H9 (cell line): ENCODE measurements at regions not wholly inside any gene's neighbourhood (a gene's known extent, or its start where the extent isn't known, plus 50 kb on each side); places are given as distances from the start of the nearest gene placed in this dataset.

Experiments used
- DNase-seq: peaks from one replicate; pipeline ENCODE4 v3.0.0-alpha.2; 2017
- H2AFZ ChIP-seq: one replicate; pipeline ENCODE4 v1.6.1; 2013; ENCODE audit warnings: mild to moderate bottlenecking, low read length, control low read depth, moderate library complexity
- H2AK5ac ChIP-seq: 2 replicates; pipeline ENCODE4 v1.6.1; 2013; ENCODE audit warnings: low read length, control low read depth, mixed read lengths; ENCODE audit not compliant: insufficient read length
- H2BK120ac ChIP-seq: one replicate; pipeline ENCODE4 v1.6.1; 2013; ENCODE audit warnings: low read depth, mild to moderate bottlenecking, low read length, control low read depth, inconsistent platforms; ENCODE audit not compliant: poor library complexity, severe bottlenecking
- H2BK12ac ChIP-seq: 2 replicates; pipeline ENCODE4 v1.6.1; 2013; ENCODE audit warnings: low read length, control low read depth, mixed read lengths, low read depth; ENCODE audit not compliant: insufficient read length
- H2BK15ac ChIP-seq: 2 replicates; pipeline ENCODE4 v1.6.1; 2013; ENCODE audit warnings: low read depth, low read length, control low read depth
- H2BK20ac ChIP-seq: one replicate; pipeline ENCODE4 v1.6.1; 2013; ENCODE audit warnings: low read depth, mild to moderate bottlenecking, low read length, control low read depth, inconsistent platforms; ENCODE audit not compliant: poor library complexity, severe bottlenecking
- H2BK5ac ChIP-seq: 2 replicates; pipeline ENCODE4 v1.6.1; 2013; ENCODE audit warnings: low read length, control low read depth, mixed read lengths; ENCODE audit not compliant: insufficient read length
- H3K14ac ChIP-seq: 2 replicates; pipeline ENCODE4 v1.6.1; 2013; ENCODE audit warnings: low read length, control low read depth; ENCODE audit not compliant: insufficient read depth
- H3K18ac ChIP-seq: 2 replicates; pipeline ENCODE4 v1.6.1; 2013; ENCODE audit warnings: low read depth, mild to moderate bottlenecking, mixed read lengths, low read length, control low read depth; ENCODE audit not compliant: insufficient read length
- H3K23ac ChIP-seq: 2 replicates; pipeline ENCODE4 v1.6.1; 2013; ENCODE audit warnings: low read length, control low read depth, mixed read lengths, low read depth; ENCODE audit not compliant: insufficient read length
- H3K23me2 ChIP-seq: 2 replicates; pipeline ENCODE4 v1.6.1; 2013; ENCODE audit warnings: low read depth, mild to moderate bottlenecking, mixed read lengths, low read length, control low read depth; ENCODE audit not compliant: insufficient read length, poor library complexity, severe bottlenecking
- H3K27ac ChIP-seq: 2 replicates; pipeline ENCODE4 v1.5.1; 2013; ENCODE audit warnings: low read length, control low read depth, mixed read lengths, low read depth; ENCODE audit not compliant: insufficient read length
- H3K27me3 ChIP-seq: 2 replicates; pipeline ENCODE4 v1.6.1; 2013; ENCODE audit warnings: low read length, control low read depth, inconsistent platforms; ENCODE audit not compliant: insufficient read depth
- H3K4ac ChIP-seq: 2 replicates; pipeline ENCODE4 v1.6.1; 2013; ENCODE audit warnings: low read depth, mild to moderate bottlenecking, control low read depth, inconsistent platforms, low read length, moderate library complexity
- H3K4me1 ChIP-seq: 2 replicates; pipeline ENCODE4 v1.6.1; 2013; ENCODE audit warnings: low read length, control low read depth, inconsistent platforms; ENCODE audit not compliant: insufficient read depth
- H3K4me2 ChIP-seq: 2 replicates; pipeline ENCODE4 v1.6.1; 2013; ENCODE audit warnings: low read length, control low read depth, mixed read lengths; ENCODE audit not compliant: insufficient read length, insufficient read depth
- H3K56ac ChIP-seq: 2 replicates; pipeline ENCODE4 v1.6.1; 2013; ENCODE audit warnings: low read depth, mild to moderate bottlenecking, mixed read lengths, low read length, control low read depth; ENCODE audit not compliant: insufficient read length
- H3K79me1 ChIP-seq: 2 replicates; pipeline ENCODE4 v1.6.1; 2013; ENCODE audit warnings: low read depth, mild to moderate bottlenecking, moderate library complexity, low read length, control low read depth, inconsistent platforms; ENCODE audit not compliant: insufficient read depth, poor library complexity, severe bottlenecking
- H3K79me2 ChIP-seq: 2 replicates; pipeline ENCODE4 v1.6.1; 2013; ENCODE audit warnings: low read length, control low read depth, inconsistent platforms; ENCODE audit not compliant: insufficient read depth
- H3K9ac ChIP-seq: 2 replicates; pipeline ENCODE4 v1.6.1; 2013; ENCODE audit warnings: low read length, control low read depth, mixed read lengths; ENCODE audit not compliant: insufficient read length; ENCODE audit errors: extremely low read depth
- H3K9me3 ChIP-seq: one replicate; pipeline ENCODE4 v1.6.1; 2013; ENCODE audit warnings: low read depth, low read length, inconsistent platforms; ENCODE audit not compliant: control insufficient read depth
- H3T11ph ChIP-seq: one replicate; pipeline ENCODE4 v1.6.1; 2013; ENCODE audit warnings: mild to moderate bottlenecking, low read length, control low read depth, inconsistent platforms
- H4K20me1 ChIP-seq: one replicate; pipeline ENCODE4 v1.6.1; 2013; ENCODE audit not compliant: control insufficient read depth, insufficient read length, insufficient read depth
- H4K5ac ChIP-seq: 2 replicates; pipeline ENCODE4 v1.6.1; 2013; ENCODE audit warnings: low read depth, mild to moderate bottlenecking, mixed read lengths, low read length, control low read depth; ENCODE audit not compliant: insufficient read length
- H4K8ac ChIP-seq: replicated peaks from 2 replicates; pipeline ENCODE4 v1.6.1; 2013; ENCODE audit warnings: low read length, control low read depth, mixed read lengths, low read depth; ENCODE audit not compliant: insufficient read length
- H4K91ac ChIP-seq: 2 replicates; pipeline ENCODE4 v1.6.1; 2013; ENCODE audit warnings: low read depth, mild to moderate bottlenecking, moderate library complexity, mixed read lengths, low read length, control low read depth; ENCODE audit not compliant: insufficient read length
- H3K27ac Mint-ChIP-seq, 3 experiments: 2 replicates in 2 of 3; 3 replicates in 1 of 3; pipeline ENCODE4 v1.8.0; 2020 to 2021; ENCODE audit warnings: mixed read lengths in 3 of 3, mild to moderate bottlenecking in 1 of 3, moderate library complexity in 1 of 3
- H3K27me3 Mint-ChIP-seq: 2 replicates; pipeline ENCODE4 v1.8.0; 2021; ENCODE audit warnings: low read depth, mild to moderate bottlenecking, moderate library complexity, mixed read lengths
- H3K36me3 Mint-ChIP-seq, 3 experiments: 2 replicates in 2 of 3; 3 replicates in 1 of 3; pipeline ENCODE4 v1.8.0; 2020 to 2021; ENCODE audit warnings: low read depth in 3 of 3, mixed read lengths in 3 of 3; ENCODE audit not compliant: insufficient read depth in 1 of 3
- H3K4me1 Mint-ChIP-seq, 2 experiments: 2 replicates each; pipeline ENCODE4 v1.8.0; 2020; ENCODE audit warnings: mixed read lengths in 2 of 2
- H3K4me3 Mint-ChIP-seq, 2 experiments: 2 replicates in 1 of 2; 3 replicates in 1 of 2; pipeline ENCODE4 v1.8.0; 2020 to 2021; ENCODE audit warnings: mild to moderate bottlenecking in 2 of 2, mixed read lengths in 2 of 2, moderate library complexity in 1 of 2
- H3K9me3 Mint-ChIP-seq, 2 experiments: 2 replicates in 1 of 2; 3 replicates in 1 of 2; pipeline ENCODE4 v1.8.0; 2020; ENCODE audit warnings: mild to moderate bottlenecking in 2 of 2, mixed read lengths in 2 of 2, moderate library complexity in 1 of 2
- WGBS: extraction: QIAGEN DNeasy Blood & Tissue Kit; methylation state at CpG from one replicate; pipeline ENCODE4 v1.1.7; 2013; ENCODE audit warnings: missing lambda C conversion rate, low lambda C conversion rate, mixed read lengths; ENCODE audit not compliant: insufficient read length; ENCODE audit errors: extremely low coverage; 5-methylcytosine and 5-hydroxymethylcytosine counted together
- TF ChIP-seq, protein P1 (sequence below): fragments of 200-600 bp; sonication (generic); conservative IDR thresholded peaks from 3 replicates; pipeline ENCODE4 v1.8.0; 2021; ENCODE audit warnings: antibody characterized with exemption, mild to moderate bottlenecking

DNA sequence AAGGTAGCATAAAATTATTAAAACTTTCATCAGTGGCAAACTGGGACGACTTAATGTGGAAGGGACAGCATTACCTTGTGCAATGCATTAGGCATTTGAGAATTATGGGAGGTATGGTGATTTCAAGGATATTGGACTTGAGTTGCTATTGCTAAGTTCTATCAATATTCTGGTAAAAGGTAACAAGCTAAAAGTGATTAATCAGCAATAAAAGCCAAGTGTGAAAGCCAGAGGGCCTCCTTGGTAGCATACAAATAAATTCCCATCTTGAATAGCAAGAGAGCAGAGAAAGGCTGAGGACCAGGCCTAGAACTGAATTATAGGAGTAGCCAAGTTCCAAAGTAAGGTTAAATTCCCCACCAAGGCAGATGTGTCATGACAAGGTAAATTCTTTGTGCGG lies 74.2 kb upstream of the KCNH7 start:
- no peak overlapping the region for H2BK20ac ChIP-seq
- no peaks in the 10 kb centered on the region for H3K9me3 ChIP-seq
- H3K27ac Mint-ChIP-seq, result no peak overlapping the region
- no CpG with 5 or more reads among the region's 2 CpGs for WGBS
- H4K5ac ChIP-seq, result no peak overlapping the region
- no peak overlapping the region for H3K4me3 Mint-ChIP-seq
- no peak overlapping the region for H2BK120ac ChIP-seq
- no peak overlapping the region for H2AFZ ChIP-seq
- no peak overlapping the region for H3K18ac ChIP-seq
- TF ChIP-seq, protein P1, sequence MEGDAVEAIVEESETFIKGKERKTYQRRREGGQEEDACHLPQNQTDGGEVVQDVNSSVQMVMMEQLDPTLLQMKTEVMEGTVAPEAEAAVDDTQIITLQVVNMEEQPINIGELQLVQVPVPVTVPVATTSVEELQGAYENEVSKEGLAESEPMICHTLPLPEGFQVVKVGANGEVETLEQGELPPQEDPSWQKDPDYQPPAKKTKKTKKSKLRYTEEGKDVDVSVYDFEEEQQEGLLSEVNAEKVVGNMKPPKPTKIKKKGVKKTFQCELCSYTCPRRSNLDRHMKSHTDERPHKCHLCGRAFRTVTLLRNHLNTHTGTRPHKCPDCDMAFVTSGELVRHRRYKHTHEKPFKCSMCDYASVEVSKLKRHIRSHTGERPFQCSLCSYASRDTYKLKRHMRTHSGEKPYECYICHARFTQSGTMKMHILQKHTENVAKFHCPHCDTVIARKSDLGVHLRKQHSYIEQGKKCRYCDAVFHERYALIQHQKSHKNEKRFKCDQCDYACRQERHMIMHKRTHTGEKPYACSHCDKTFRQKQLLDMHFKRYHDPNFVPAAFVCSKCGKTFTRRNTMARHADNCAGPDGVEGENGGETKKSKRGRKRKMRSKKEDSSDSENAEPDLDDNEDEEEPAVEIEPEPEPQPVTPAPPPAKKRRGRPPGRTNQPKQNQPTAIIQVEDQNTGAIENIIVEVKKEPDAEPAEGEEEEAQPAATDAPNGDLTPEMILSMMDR, result no peak
- H4K91ac ChIP-seq, result no peak overlapping the region
- peaks cover 0 to 3% of the 10 kb centered on the region in 2 experiments; a peak in 1 of 4 replicates for H3K4me1 Mint-ChIP-seq
- H3K4me2 ChIP-seq, result no peak overlapping the region
- H3K4ac ChIP-seq, result no peak overlapping the region
- H2BK15ac ChIP-seq, result no peak overlapping the region
- H3K23me2 ChIP-seq, result no peaks in the 10 kb centered on the region
- no peaks in the 10 kb centered on the region for H3K27me3 ChIP-seq
- no peaks in the 10 kb centered on the region for H3K79me2 ChIP-seq
- no peaks in the 10 kb centered on the region for H3K4me1 ChIP-seq
- no peaks in the 10 kb centered on the region for H4K20me1 ChIP-seq
- no peak overlapping the region for H2BK5ac ChIP-seq
- no peaks in the 10 kb centered on the region; the same call in 1 of the 2 replicates for H3K27me3 Mint-ChIP-seq
- no peak overlapping the region for H3K27ac ChIP-seq
- no peak overlapping the region for H4K8ac ChIP-seq
- no peak for DNase-seq
- no peak overlapping the region for H3K14ac ChIP-seq
- H3K79me1 ChIP-seq, result no peaks in the 10 kb centered on the region
- H3K56ac ChIP-seq, result no peak overlapping the region
- no peak overlapping the region for H3K23ac ChIP-seq
- no peak overlapping the region for H3T11ph ChIP-seq
- H3K36me3 Mint-ChIP-seq, result no peaks in the 10 kb centered on the region; a peak in 1 of 7 replicates
- no peak overlapping the region for H2AK5ac ChIP-seq
- H3K9me3 Mint-ChIP-seq, result no peaks in the 10 kb centered on the region
- H2BK12ac ChIP-seq, result no peak overlapping the region
- no peak overlapping the region for H3K9ac ChIP-seq
